ENCODE measurements at regions not wholly inside any gene's neighbourhood (a gene's known extent, or its start where the extent isn't known, plus 50 kb on each side); places are given as distances from the start of the nearest gene placed in this dataset.
"Not testable (repeated sequence)": the region's sequence is repeated elsewhere in the genome, so short reads cannot be mapped to it uniquely, and the experiment has no call there.

- no peak for ATAC-seq
Observed at GRCh38 chr9:38253200-38253599, 139.3 kb upstream of the ALDH1B1 start.

GRCh38 chr9:38251036-38251860, 141.3 kb upstream of the ALDH1B1 start:
- no peak for ATAC-seq

- no peak for ATAC-seq
Observed at GRCh38 chr9:38250279-38251035, 142.0 kb upstream of the ALDH1B1 start.

- no peak for ATAC-seq
Observed at GRCh38 chr9:38249587-38250210, 142.8 kb upstream of the ALDH1B1 start.

- no peak for ATAC-seq
Observed at GRCh38 chr9:38249049-38249448, 143.5 kb upstream of the ALDH1B1 start.

- ATAC-seq: no peak
Observed at GRCh38 chr9:38246833-38247232, 145.7 kb upstream of the ALDH1B1 start.

- ATAC-seq: peak; percentile 39
Observed at GRCh38 chr9:38244971-38245370, 147.5 kb upstream of the ALDH1B1 start.

- ATAC-seq: no peak
Observed at GRCh38 chr9:38243993-38244392, 148.5 kb upstream of the ALDH1B1 start.

GRCh38 chr9:38242151-38242550, 150.4 kb upstream of the ALDH1B1 start:
- not testable (repeated sequence) for ATAC-seq

- no peak for ATAC-seq
Observed at GRCh38 chr9:38240051-38240450, 152.5 kb upstream of the ALDH1B1 start.

GRCh38 chr9:38235244-38235643, 157.3 kb upstream of the ALDH1B1 start:
- ATAC-seq: no peak

- ATAC-seq: no peak
Observed at GRCh38 chr9:38234479-38235170, 157.9 kb upstream of the ALDH1B1 start.

GRCh38 chr9:38233796-38234355, 158.6 kb upstream of the ALDH1B1 start:
- ATAC-seq: no peak

GRCh38 chr9:38233343-38233742, 159.2 kb upstream of the ALDH1B1 start:
- no peak for ATAC-seq

- peak; percentile 36 for ATAC-seq
Observed at GRCh38 chr9:38232895-38233294, 159.6 kb upstream of the ALDH1B1 start.

- ATAC-seq: no peak
Observed at GRCh38 chr9:38229504-38230155, 160.6 kb upstream of the SHB start.

- ATAC-seq: no peak
Observed at GRCh38 chr9:38229104-38229500, 160.1 kb upstream of the SHB start.

- no peak for ATAC-seq
Observed at GRCh38 chr9:38228331-38229103, 159.5 kb upstream of the SHB start.

GRCh38 chr9:38227656-38228055, 158.6 kb upstream of the SHB start:
- ATAC-seq: no peak

GRCh38 chr9:38227061-38227540, 158.1 kb upstream of the SHB start:
- peak; percentile 83 for ATAC-seq

GRCh38 chr9:38226491-38226951, 157.5 kb upstream of the SHB start:
- ATAC-seq: peak; percentile 28
